Ammon's horn (tissue), 1 donor: ENCODE measurements at regions not wholly inside any gene's neighbourhood (a gene's known extent, or its start where the extent isn't known, plus 50 kb on each side); places are given as distances from the start of the nearest gene placed in this dataset.

Source experiments
- DNase-seq: peaks from one replicate; pipeline ENCODE4 v3.0.0-alpha.2; 2016; ENCODE audit warnings: low spot score

GRCh38 chr2:122411231-122411630, 655.8 kb downstream of the TSN start:
- DNase-seq, result no peak

- DNase-seq, result peak; percentile 27
Measured at GRCh38 chr2:122412360-122412759, 656.9 kb downstream of the TSN start.

GRCh38 chr2:122414902-122415301, 659.5 kb downstream of the TSN start:
- DNase-seq, result no peak

GRCh38 chr2:122417114-122417513, 661.7 kb downstream of the TSN start:
- DNase-seq, result no peak

GRCh38 chr2:122421775-122422174, 666.3 kb downstream of the TSN start:
- DNase-seq, result no peak

GRCh38 chr2:122422384-122422991, 667.0 kb downstream of the TSN start:
- no peak for DNase-seq

- no peak for DNase-seq
Measured at GRCh38 chr2:122423934-122424333, 668.5 kb downstream of the TSN start.

- DNase-seq, result no peak
Measured at GRCh38 chr2:122433123-122433754, 677.8 kb downstream of the TSN start.

- DNase-seq, result no peak
Measured at GRCh38 chr2:122445003-122445402, 689.6 kb downstream of the TSN start.

- no peak for DNase-seq
Measured at GRCh38 chr2:122446761-122447160, 691.3 kb downstream of the TSN start.

- DNase-seq, result no peak
Measured at GRCh38 chr2:122447237-122447636, 691.8 kb downstream of the TSN start.

- DNase-seq, result peak; percentile 4
Measured at GRCh38 chr2:122451040-122451439, 695.6 kb downstream of the TSN start.

- no peak for DNase-seq
Measured at GRCh38 chr2:122451697-122452096, 696.2 kb downstream of the TSN start.

- DNase-seq, result no peak
Measured at GRCh38 chr2:122469147-122469546, 713.7 kb downstream of the TSN start.

- no peak for DNase-seq
Measured at GRCh38 chr2:122471753-122472152, 716.3 kb downstream of the TSN start.

- DNase-seq, result no peak
Measured at GRCh38 chr2:122478117-122478516, 722.7 kb downstream of the TSN start.

- no peak for DNase-seq
Measured at GRCh38 chr2:122478771-122479170, 723.3 kb downstream of the TSN start.

GRCh38 chr2:122480501-122481243, 725.2 kb downstream of the TSN start:
- no peak for DNase-seq

GRCh38 chr2:122481244-122481622, 725.8 kb downstream of the TSN start:
- DNase-seq, result no peak

- no peak for DNase-seq
Measured at GRCh38 chr2:122481717-122482116, 726.3 kb downstream of the TSN start.

GRCh38 chr2:122486086-122486485, 730.6 kb downstream of the TSN start:
- no peak for DNase-seq

GRCh38 chr2:122486705-122487415, 731.4 kb downstream of the TSN start:
- no peak for DNase-seq

- DNase-seq, result peak; percentile 59
Measured at GRCh38 chr2:122491011-122491410, 735.6 kb downstream of the TSN start.
